ENCODE measurements at regions not wholly inside any gene's neighbourhood (a gene's known extent, or its start where the extent isn't known, plus 50 kb on each side); places are given as distances from the start of the nearest gene placed in this dataset.

- TF ChIP-seq, protein P1, sequence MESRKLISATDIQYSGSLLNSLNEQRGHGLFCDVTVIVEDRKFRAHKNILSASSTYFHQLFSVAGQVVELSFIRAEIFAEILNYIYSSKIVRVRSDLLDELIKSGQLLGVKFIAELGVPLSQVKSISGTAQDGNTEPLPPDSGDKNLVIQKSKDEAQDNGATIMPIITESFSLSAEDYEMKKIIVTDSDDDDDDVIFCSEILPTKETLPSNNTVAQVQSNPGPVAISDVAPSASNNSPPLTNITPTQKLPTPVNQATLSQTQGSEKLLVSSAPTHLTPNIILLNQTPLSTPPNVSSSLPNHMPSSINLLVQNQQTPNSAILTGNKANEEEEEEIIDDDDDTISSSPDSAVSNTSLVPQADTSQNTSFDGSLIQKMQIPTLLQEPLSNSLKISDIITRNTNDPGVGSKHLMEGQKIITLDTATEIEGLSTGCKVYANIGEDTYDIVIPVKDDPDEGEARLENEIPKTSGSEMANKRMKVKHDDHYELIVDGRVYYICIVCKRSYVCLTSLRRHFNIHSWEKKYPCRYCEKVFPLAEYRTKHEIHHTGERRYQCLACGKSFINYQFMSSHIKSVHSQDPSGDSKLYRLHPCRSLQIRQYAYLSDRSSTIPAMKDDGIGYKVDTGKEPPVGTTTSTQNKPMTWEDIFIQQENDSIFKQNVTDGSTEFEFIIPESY (IDR thresholded peaks at IDR 0.05), result no peak
- TF ChIP-seq PAX5 (IDR thresholded peaks at IDR 0.05; ENCODE audit: borderline replicate concordance, low read depth, low read length) (no peak), CHD2 (IDR thresholded peaks at IDR 0.05; ENCODE audit: borderline replicate concordance, low read depth, low read length) (no peak), USF1 (IDR thresholded peaks at IDR 0.05; ENCODE audit: borderline replicate concordance, extremely low read length, insufficient read depth, low read depth, low read length) (no peak), ATF2 (IDR thresholded peaks at IDR 0.05; ENCODE audit: low read length) (peak; percentile 77), IRF5 (IDR thresholded peaks at IDR 0.05; ENCODE audit: borderline replicate concordance) (no peak), CREB1 (IDR thresholded peaks at IDR 0.05; ENCODE audit: low read depth) (no peak), SIN3A (IDR thresholded peaks at IDR 0.05; ENCODE audit: low read depth, low read length) (no peak), MTA2 (IDR thresholded peaks at IDR 0.05; ENCODE audit: low read depth) (peak; percentile 46; the same call in 1 of the 2 replicates), TAF1 (IDR thresholded peaks at IDR 0.05; ENCODE audit: borderline replicate concordance, low read depth, low read length) (no peak), BACH1 (IDR thresholded peaks at IDR 0.05; ENCODE audit: borderline replicate concordance) (no peak), CBX5 (IDR thresholded peaks at IDR 0.05; ENCODE audit: low read depth) (no peak), IKZF2 (IDR thresholded peaks at IDR 0.05) (peak; percentile 20 to 49; a peak in 3 of 4 replicates), ZNF622 (IDR thresholded peaks at IDR 0.05) (no peak), ETV6 (conservative IDR thresholded peaks at IDR 0.05 in 1 of 2, IDR thresholded peaks at IDR 0.05 in 1 of 2; ENCODE audit: borderline replicate concordance in 1 of 2, low read depth in 1 of 2) (no peak), CEBPZ (IDR thresholded peaks at IDR 0.05; ENCODE audit: low read depth, low read length) (no peak)
- TF ChIP-seq, protein P2, sequence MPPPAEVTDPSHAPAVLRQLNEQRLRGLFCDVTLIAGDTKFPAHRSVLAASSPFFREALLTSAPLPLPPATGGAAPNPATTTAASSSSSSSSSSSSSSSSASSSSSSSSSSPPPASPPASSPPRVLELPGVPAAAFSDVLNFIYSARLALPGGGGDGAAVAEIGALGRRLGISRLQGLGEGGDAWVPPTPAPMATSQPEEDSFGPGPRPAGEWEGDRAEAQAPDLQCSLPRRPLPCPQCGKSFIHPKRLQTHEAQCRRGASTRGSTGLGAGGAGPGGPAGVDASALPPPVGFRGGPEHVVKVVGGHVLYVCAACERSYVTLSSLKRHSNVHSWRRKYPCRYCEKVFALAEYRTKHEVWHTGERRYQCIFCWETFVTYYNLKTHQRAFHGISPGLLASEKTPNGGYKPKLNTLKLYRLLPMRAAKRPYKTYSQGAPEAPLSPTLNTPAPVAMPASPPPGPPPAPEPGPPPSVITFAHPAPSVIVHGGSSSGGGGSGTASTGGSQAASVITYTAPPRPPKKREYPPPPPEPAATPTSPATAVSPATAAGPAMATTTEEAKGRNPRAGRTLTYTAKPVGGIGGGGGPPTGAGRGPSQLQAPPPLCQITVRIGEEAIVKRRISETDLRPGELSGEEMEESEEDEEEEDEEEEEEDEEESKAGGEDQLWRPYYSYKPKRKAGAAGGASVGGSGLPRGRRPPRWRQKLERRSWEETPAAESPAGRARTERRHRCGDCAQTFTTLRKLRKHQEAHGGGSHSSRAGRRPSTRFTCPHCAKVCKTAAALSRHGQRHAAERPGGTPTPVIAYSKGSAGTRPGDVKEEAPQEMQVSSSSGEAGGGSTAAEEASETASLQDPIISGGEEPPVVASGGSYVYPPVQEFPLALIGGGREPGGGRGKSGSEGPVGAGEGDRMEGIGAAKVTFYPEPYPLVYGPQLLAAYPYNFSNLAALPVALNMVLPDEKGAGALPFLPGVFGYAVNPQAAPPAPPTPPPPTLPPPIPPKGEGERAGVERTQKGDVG (CRISPR knock-in tag; IDR thresholded peaks at IDR 0.05), result no peak
These were observed 57.3 kb upstream of the DPH6 start (continued) for GRCh38 chr15:35603301-35603700.

Measured in GM12878 (cell line).